ENCODE measurements at regions not wholly inside any gene's neighbourhood (a gene's known extent, or its start where the extent isn't known, plus 50 kb on each side); places are given as distances from the start of the nearest gene placed in this dataset.

- Histone ChIP-seq H3K9me3 (ENCODE audit: insufficient read depth, low read depth, low read length) (no peaks in the 10 kb centered on the region), H3K79me2 (ENCODE audit: insufficient read depth, low read length) (no peaks in the 10 kb centered on the region), H2AFZ (ENCODE audit: low read length) (no peak overlapping the region), H3K4me1 (ENCODE audit: insufficient read depth, low read length, poor library complexity, severe bottlenecking) (no peaks in the 10 kb centered on the region), H3F3A (ENCODE audit: low read depth) (no peaks in the 10 kb centered on the region), H3K4me2 (ENCODE audit: low read depth, low read length, poor library complexity, severe bottlenecking) (no peak overlapping the region), H3K9me2 (replicated peaks; ENCODE audit: low read depth, low read length) (no peaks in the 10 kb centered on the region), H3K4me3 (ENCODE audit: low read length, poor library complexity, severe bottlenecking) (no peak overlapping the region), H3K36me3 (ENCODE audit: insufficient read depth, low read length) (no peaks in the 10 kb centered on the region), H3K27me3 (ENCODE audit: insufficient read depth, low read length, poor library complexity, severe bottlenecking) (no peaks in the 10 kb centered on the region), H4K20me1 (ENCODE audit: insufficient read depth, low read length, poor library complexity, severe bottlenecking) (no peaks in the 10 kb centered on the region), H3K9ac (ENCODE audit: low read depth, low read length, poor library complexity, severe bottlenecking) (no peak overlapping the region)
- TF ChIP-seq CTCF (conservative IDR thresholded peaks at IDR 0.05; ENCODE audit: low read length): no peak
- no peak for TF ChIP-seq EZH2phosphoT487 (IDR thresholded peaks at IDR 0.05; ENCODE audit: borderline replicate concordance)
Observed at GRCh38 chr6:44554861-44555260, 167.4 kb downstream of the CDC5L start.

GRCh38 chr6:44556046-44556445, 168.5 kb downstream of the CDC5L start:
- Histone ChIP-seq H3K27me3 (ENCODE audit: insufficient read depth, low read length, poor library complexity, severe bottlenecking) (no peaks in the 10 kb centered on the region), H3K9me2 (replicated peaks; ENCODE audit: low read depth, low read length) (no peaks in the 10 kb centered on the region), H3K4me2 (ENCODE audit: low read depth, low read length, poor library complexity, severe bottlenecking) (no peak overlapping the region), H3K4me3 (ENCODE audit: low read length, poor library complexity, severe bottlenecking) (no peak overlapping the region), H4K20me1 (ENCODE audit: insufficient read depth, low read length, poor library complexity, severe bottlenecking) (no peaks in the 10 kb centered on the region), H3K9ac (ENCODE audit: low read depth, low read length, poor library complexity, severe bottlenecking) (no peak overlapping the region), H3K36me3 (ENCODE audit: insufficient read depth, low read length) (no peaks in the 10 kb centered on the region), H3K79me2 (ENCODE audit: insufficient read depth, low read length) (no peaks in the 10 kb centered on the region), H3K9me3 (ENCODE audit: insufficient read depth, low read depth, low read length) (no peaks in the 10 kb centered on the region), H3F3A (ENCODE audit: low read depth) (no peaks in the 10 kb centered on the region), H2AFZ (ENCODE audit: low read length) (no peak overlapping the region), H3K4me1 (ENCODE audit: insufficient read depth, low read length, poor library complexity, severe bottlenecking) (no peaks in the 10 kb centered on the region)
- TF ChIP-seq EZH2phosphoT487 (IDR thresholded peaks at IDR 0.05; ENCODE audit: borderline replicate concordance): no peak
- no peak for TF ChIP-seq CTCF (conservative IDR thresholded peaks at IDR 0.05; ENCODE audit: low read length)

- TF ChIP-seq EZH2phosphoT487 (IDR thresholded peaks at IDR 0.05; ENCODE audit: borderline replicate concordance) (no peak), CTCF (conservative IDR thresholded peaks at IDR 0.05; ENCODE audit: low read length) (no peak)
- H3K4me3 ChIP-seq (ENCODE audit: low read length, poor library complexity, severe bottlenecking): no peak overlapping the region
- H3F3A ChIP-seq (ENCODE audit: low read depth): no peaks in the 10 kb centered on the region
- H3K79me2 ChIP-seq (ENCODE audit: insufficient read depth, low read length): no peaks in the 10 kb centered on the region
- no peak overlapping the region for H3K4me2 ChIP-seq (ENCODE audit: low read depth, low read length, poor library complexity, severe bottlenecking)
- H2AFZ ChIP-seq (ENCODE audit: low read length): no peak overlapping the region
- H3K9me2 ChIP-seq (replicated peaks; ENCODE audit: low read depth, low read length): no peaks in the 10 kb centered on the region
- no peaks in the 10 kb centered on the region for H3K9me3 ChIP-seq (ENCODE audit: insufficient read depth, low read depth, low read length)
- H3K4me1 ChIP-seq (ENCODE audit: insufficient read depth, low read length, poor library complexity, severe bottlenecking): no peaks in the 10 kb centered on the region
- no peaks in the 10 kb centered on the region for H3K27me3 ChIP-seq (ENCODE audit: insufficient read depth, low read length, poor library complexity, severe bottlenecking)
- H3K36me3 ChIP-seq (ENCODE audit: insufficient read depth, low read length): no peaks in the 10 kb centered on the region
- no peaks in the 10 kb centered on the region for H4K20me1 ChIP-seq (ENCODE audit: insufficient read depth, low read length, poor library complexity, severe bottlenecking)
- H3K9ac ChIP-seq (ENCODE audit: low read depth, low read length, poor library complexity, severe bottlenecking): no peak overlapping the region
Observed at GRCh38 chr6:44558024-44558831, 170.7 kb downstream of the CDC5L start.

Measured in Loucy (cell line).